GM19463 (cell line): ENCODE measurements at regions not wholly inside any gene's neighbourhood (a gene's known extent, or its start where the extent isn't known, plus 50 kb on each side); places are given as distances from the start of the nearest gene placed in this dataset.
"Not testable (repeated sequence)": the region's sequence is repeated elsewhere in the genome, so short reads cannot be mapped to it uniquely, and the experiment has no call there.

Source experiments
- ATAC-seq: cut with Tn5 transposase; IDR thresholded peaks from one replicate; pipeline ENCODE4 v1.9.1; 2021; ENCODE audit warnings: mild to moderate bottlenecking, moderate library complexity; ENCODE audit not compliant: unreplicated experiment

- ATAC-seq: no peak
These were observed 63.5 kb upstream of the E2F3 start for GRCh38 chr6:20338156-20338555.

DNA sequence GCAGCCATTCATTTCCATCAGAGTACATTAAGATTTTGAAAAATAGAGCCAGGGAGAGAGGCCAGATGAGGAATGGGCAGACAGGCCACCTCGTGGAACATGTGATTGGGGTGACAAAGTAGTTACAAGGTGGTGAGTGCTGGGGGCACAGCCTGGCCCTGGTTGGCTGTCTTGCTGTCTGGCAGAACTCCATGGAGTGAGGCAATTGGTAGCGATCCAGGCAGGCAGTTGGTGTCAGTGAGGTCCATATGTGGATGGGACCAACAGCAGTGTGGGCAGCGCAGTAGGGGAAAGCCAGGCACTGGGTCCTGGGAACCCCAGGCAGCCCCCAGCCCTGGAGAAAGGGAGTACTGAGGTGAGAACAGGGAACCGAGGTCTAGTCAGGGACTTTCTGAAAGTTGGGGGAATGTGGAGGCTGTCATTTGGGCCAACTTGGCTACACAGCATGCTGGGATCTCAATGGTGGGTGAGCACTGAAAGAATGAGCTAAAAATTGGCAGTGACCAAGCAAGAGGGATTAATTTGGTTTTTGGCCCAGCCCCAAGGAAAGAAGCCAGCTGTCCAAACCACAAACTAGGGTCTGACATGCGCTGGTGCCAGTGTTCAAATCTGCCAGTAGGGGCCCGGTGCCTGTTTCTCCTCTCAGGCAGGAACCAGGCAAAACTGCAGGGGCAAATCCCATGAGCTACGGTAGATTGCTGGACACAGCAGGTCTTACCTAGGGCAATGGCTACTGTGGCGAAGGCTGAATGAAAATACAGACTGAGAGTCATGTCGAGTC is 61.4 kb upstream of the E2F3 start:
- ATAC-seq: no peak

GRCh38 chr6:20341096-20341495 is 60.6 kb upstream of the E2F3 start:
- ATAC-seq: peak; percentile 61

GRCh38 chr6:20341564-20341963 is 60.1 kb upstream of the E2F3 start:
- ATAC-seq: no peak

GRCh38 chr6:20346948-20347347 is 54.7 kb upstream of the E2F3 start:
- not testable (repeated sequence) for ATAC-seq

- ATAC-seq: no peak
These were observed 53.6 kb upstream of the E2F3 start for GRCh38 chr6:20348041-20348440.

DNA sequence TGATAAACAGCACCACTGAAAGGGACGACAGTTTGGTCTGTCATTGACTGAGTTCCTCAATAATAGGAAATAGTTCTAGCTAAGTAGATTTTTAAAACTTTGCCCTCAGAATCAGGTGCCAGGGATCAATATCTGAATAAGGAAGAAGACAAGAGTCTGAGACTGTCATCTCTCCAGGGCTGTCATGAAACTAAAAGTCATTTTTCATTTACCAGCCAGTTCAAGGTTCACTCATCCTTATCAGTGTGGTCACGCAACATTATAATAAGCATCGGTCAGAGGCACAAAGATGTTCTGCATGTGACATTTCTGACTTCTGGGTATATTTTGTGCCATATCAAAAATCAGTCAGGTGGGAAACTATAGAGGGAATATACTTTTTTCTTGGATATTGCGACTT is 52.5 kb upstream of the E2F3 start:
- peak; percentile 96 for ATAC-seq

DNA sequence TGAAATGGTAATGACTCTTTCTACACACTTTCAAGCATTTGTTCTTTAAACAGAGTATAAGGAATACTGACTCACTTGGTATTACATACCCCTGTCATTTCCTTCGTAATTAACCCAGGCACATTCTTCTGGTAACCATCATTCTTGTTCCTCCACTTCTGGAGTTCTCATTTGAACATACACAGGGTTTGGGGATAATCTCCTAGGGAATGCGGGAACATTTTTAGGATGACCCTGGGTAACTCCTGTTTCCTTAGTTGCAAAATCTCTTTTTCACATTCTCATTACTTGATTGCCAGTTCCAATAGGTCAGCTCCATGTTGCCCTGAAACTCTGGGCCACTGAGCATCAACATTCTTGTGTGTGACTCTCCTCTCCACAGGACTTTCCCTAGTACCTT is 51.5 kb upstream of the E2F3 start:
- ATAC-seq: no peak

- no peak for ATAC-seq
These were observed 50.1 kb upstream of the E2F3 start for GRCh38 chr6:20351534-20351933.
